Brain microvascular endothelial cell (primary cell): ENCODE measurements at regions not wholly inside any gene's neighbourhood (a gene's known extent, or its start where the extent isn't known, plus 50 kb on each side); places are given as distances from the start of the nearest gene placed in this dataset.

Experiments used
- DNase-seq: peaks from one replicate; pipeline ENCODE4 v3.0.0-alpha.2; 2020
- H3K27ac ChIP-seq: fragments of 250-450 bp; sonication (Bioruptor Pico); 2 replicates; pipeline ENCODE4 v1.5.1; 2020; ENCODE audit warnings: mild to moderate bottlenecking, moderate library complexity
- H3K27me3 ChIP-seq: fragments of 250-450 bp; sonication (Bioruptor Pico); replicated peaks from 2 replicates; pipeline ENCODE4 v1.5.1; 2020; ENCODE audit warnings: mild to moderate bottlenecking
- H3K36me3 ChIP-seq: fragments of 250-450 bp; sonication (Bioruptor Pico); replicated peaks from 2 replicates; pipeline ENCODE4 v1.5.1; 2020; ENCODE audit warnings: mild to moderate bottlenecking
- H3K4me3 ChIP-seq: 2 replicates; pipeline ENCODE4 v1.5.1; 2011; ENCODE audit warnings: low read depth, mild to moderate bottlenecking, control low read depth, low read length, moderate library complexity
- in situ Hi-C: cut with HindIII; loops from 2 replicates; pipeline ENCODE4 v1.10.0; 2017; ENCODE audit warnings: low sequenced_read_pairs, low pct_ligation_motif_present
- TF ChIP-seq, protein P1 (sequence below): IDR thresholded peaks from 2 replicates; pipeline ENCODE4 v1.5.1; 2011; ENCODE audit warnings: low read depth, mild to moderate bottlenecking, moderate library complexity, low read length, control low read depth, inconsistent platforms; ENCODE audit errors: missing control alignments

DNA sequence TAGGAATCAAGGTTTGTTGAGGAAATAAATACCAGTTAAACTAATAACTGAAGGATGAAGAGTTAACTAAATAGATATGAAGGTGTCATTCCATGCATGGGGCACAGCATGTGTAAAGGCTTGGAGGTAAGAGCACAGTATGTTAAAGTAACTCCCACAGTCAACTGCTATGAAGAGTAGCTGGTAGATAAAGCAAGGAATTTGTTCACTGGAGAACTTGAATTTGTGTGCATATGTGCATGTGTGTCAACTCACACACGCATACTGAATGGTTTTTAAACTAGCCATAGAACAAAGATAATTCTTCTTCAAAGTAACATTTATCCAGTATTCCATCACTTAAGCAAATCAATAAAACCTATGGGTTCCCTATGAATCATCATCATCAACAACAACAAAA lies 135.9 kb downstream of the FAM76B start:
- TF ChIP-seq, protein P1, sequence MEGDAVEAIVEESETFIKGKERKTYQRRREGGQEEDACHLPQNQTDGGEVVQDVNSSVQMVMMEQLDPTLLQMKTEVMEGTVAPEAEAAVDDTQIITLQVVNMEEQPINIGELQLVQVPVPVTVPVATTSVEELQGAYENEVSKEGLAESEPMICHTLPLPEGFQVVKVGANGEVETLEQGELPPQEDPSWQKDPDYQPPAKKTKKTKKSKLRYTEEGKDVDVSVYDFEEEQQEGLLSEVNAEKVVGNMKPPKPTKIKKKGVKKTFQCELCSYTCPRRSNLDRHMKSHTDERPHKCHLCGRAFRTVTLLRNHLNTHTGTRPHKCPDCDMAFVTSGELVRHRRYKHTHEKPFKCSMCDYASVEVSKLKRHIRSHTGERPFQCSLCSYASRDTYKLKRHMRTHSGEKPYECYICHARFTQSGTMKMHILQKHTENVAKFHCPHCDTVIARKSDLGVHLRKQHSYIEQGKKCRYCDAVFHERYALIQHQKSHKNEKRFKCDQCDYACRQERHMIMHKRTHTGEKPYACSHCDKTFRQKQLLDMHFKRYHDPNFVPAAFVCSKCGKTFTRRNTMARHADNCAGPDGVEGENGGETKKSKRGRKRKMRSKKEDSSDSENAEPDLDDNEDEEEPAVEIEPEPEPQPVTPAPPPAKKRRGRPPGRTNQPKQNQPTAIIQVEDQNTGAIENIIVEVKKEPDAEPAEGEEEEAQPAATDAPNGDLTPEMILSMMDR, result no peak
- Histone ChIP-seq H3K36me3 (no peaks in the 10 kb centered on the region), H3K27me3 (no peaks in the 10 kb centered on the region), H3K27ac (no peak overlapping the region), H3K4me3 (no peak overlapping the region)
- DNase-seq, result no peak
- in situ Hi-C loops, result no loop called here

DNA sequence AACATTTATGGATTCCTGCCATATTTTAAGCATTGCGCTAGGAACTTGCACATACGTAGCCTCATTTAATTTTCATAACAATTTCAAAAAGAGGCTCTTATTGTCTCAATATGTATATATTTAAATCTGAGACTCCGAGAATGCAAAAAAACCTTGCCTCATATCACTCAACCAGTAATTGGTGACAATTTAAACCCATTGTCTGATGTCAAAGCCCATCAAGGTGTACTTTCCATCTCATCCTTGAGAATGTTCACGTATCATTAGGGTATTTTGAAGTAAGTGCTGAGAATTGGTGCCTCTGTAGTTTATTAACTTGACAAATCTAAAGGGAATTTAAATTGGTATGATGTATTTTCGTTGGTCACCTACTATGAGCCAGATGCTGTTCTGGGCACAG lies 136.5 kb downstream of the FAM76B start:
- Histone ChIP-seq H3K27ac (no peak overlapping the region), H3K36me3 (no peaks in the 10 kb centered on the region), H3K27me3 (no peaks in the 10 kb centered on the region), H3K4me3 (no peak overlapping the region)
- in situ Hi-C loops, result no loop called here
- DNase-seq, result no peak
- TF ChIP-seq, protein P1, result no peak

DNA sequence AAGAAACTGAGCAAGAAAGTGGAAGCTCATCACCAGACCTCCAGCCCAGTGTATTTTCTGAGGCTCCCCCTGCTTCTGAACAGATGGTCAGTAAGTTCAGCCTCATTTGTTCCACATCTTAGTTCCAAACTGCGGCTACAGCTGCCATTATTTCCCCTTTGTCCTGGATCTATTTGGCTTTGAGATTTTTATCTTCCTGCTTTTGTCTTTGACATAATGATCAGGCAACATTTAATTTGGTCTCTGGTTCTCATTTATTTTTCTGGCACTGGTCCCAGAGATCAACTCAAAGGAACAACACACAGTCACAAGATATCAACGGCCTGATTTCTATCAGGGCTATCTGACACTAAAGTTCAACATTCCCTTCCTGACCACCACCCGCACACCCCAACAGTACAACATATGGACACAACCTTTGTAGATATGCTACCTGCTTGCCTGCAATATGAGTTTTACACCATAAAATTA lies 137.5 kb downstream of the FAM76B start:
- Histone ChIP-seq H3K36me3 (no peaks in the 10 kb centered on the region), H3K4me3 (no peak overlapping the region), H3K27ac (no peak overlapping the region), H3K27me3 (no peaks in the 10 kb centered on the region)
- TF ChIP-seq, protein P1, result no peak
- no peak for DNase-seq
- in situ Hi-C loops, result no loop called here

DNA sequence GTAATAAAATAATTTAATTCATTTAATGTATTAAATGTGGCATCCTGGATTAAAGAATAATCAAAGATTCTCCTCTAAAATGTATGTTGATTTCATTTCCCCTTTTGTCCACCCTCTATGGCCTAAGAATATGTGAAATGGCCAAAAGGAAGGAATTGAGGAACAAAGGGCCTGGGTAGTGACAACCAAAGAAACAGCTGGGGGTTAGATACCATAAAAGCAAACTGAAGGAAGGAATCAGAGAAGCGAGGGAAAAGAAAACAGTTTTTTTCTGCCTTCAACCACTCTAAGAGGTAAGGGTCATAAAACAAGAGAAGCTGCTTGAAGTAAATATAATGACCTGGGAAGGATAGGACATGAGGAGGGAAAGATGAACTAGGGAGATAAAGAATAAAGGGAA lies 139.3 kb downstream of the FAM76B start:
- Histone ChIP-seq H3K27me3 (no peaks in the 10 kb centered on the region), H3K36me3 (no peaks in the 10 kb centered on the region), H3K27ac (no peak overlapping the region), H3K4me3 (no peak overlapping the region)
- TF ChIP-seq, protein P1, result no peak
- in situ Hi-C loops, result no loop called here
- DNase-seq, result no peak

DNA sequence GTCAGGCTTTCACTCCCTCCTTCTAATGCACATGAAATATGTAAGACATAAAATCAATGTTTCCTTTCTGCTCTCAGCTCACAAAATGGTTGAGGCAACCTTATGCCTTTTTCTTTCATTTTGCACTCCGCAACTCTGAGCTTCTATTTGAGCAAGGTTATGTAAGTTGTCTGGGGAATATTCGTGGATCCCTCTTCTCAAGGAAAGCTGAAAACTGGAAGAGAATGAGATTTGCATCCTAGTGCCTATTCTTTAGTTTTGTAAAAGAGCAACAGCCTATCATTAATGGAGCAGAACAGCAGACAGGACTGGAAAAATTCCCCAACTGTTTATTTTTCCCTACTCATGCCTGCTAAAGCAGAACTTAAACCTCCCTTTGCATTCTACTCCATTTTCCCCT lies 141.7 kb downstream of the FAM76B start:
- in situ Hi-C loops, result no loop called here
- Histone ChIP-seq H3K4me3 (no peak overlapping the region), H3K27ac (no peak overlapping the region), H3K36me3 (no peaks in the 10 kb centered on the region), H3K27me3 (no peaks in the 10 kb centered on the region)
- TF ChIP-seq, protein P1, result no peak
- no peak for DNase-seq

DNA sequence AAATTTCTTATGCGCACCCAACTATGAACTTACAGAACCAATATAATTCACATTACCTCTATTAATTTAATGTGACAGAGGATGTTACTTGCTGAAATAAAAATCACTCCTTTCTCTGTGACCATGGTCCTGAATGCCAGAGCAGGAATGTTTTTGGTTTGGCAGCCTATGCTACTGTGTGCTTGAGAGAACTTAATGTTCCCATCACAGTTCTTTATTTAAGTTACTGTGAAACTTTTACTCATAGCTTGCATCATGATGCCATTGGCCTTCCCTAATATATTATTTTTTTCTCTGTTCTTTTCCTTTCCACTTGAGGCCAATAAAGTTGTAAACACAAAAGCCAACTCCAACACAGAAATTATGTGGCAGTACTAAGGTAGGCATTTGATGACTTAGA lies 142.2 kb downstream of the FAM76B start:
- Histone ChIP-seq H3K27me3 (no peaks in the 10 kb centered on the region), H3K4me3 (no peak overlapping the region), H3K27ac (no peak overlapping the region), H3K36me3 (no peaks in the 10 kb centered on the region)
- in situ Hi-C loops, result no loop called here
- TF ChIP-seq, protein P1, result no peak
- no peak for DNase-seq
